ENCODE measurements at regions not wholly inside any gene's neighbourhood (a gene's known extent, or its start where the extent isn't known, plus 50 kb on each side); places are given as distances from the start of the nearest gene placed in this dataset.

- TF ChIP-seq POLR2AphosphoS5 (IDR thresholded peaks at IDR 0.05; ENCODE audit: insufficient read depth, low read depth, low read length) (no peak), FOS (IDR thresholded peaks at IDR 0.05; ENCODE audit: borderline replicate concordance, insufficient read depth, low read length) (no peak), MYC (IDR thresholded peaks at IDR 0.05; ENCODE audit: low read depth, low read length) (no peak), JUN (IDR thresholded peaks at IDR 0.05; ENCODE audit: borderline replicate concordance, insufficient read depth, insufficient read length, low read depth) (no peak), GATA2 (IDR thresholded peaks at IDR 0.05; ENCODE audit: insufficient read depth, insufficient read length, low read depth, low read length) (no peak), MAX (IDR thresholded peaks at IDR 0.05; ENCODE audit: insufficient read depth, insufficient read length) (no peak), CTCF (IDR thresholded peaks at IDR 0.05; ENCODE audit: extremely low read depth in 1 of 2, insufficient read depth in 1 of 2, low read depth in 1 of 2, low read length in 2 of 2) (no peak), EZH2 (IDR thresholded peaks at IDR 0.05; ENCODE audit: borderline replicate concordance, low read depth, low read length, severe bottlenecking) (no peak), POLR2A (IDR thresholded peaks at IDR 0.05; ENCODE audit: low read depth, low read length) (no peak)
- H3K9ac ChIP-seq (replicated peaks; ENCODE audit: extremely low read depth, insufficient read depth, low read length), result no peak overlapping the region
- POLR2A ChIA-PET, result no interaction called here
- DNase-seq (ENCODE audit: low read depth, low spot score) (no peak), FAIRE-seq (no peak)
- intact Hi-C loops (cut with micrococcal nuclease), result no loop called here
- H3K4me3 ChIP-seq (replicated peaks in 1 of 3; ENCODE audit: insufficient read depth in 1 of 3, low read depth in 1 of 3, low read length in 3 of 3), result no peak overlapping the region
- H3K9me3 ChIP-seq (replicated peaks; ENCODE audit: control insufficient read depth, insufficient read depth, low read length), result no peaks in the 10 kb centered on the region
- H3K79me2 ChIP-seq (ENCODE audit: control insufficient read depth, insufficient read depth, low read length), result no peaks in the 10 kb centered on the region
- peaks cover 2 to 3% of the 10 kb centered on the region in 2 experiments for H3K27me3 ChIP-seq (ENCODE audit: control insufficient read depth in 2 of 2, insufficient read depth in 2 of 2, low read length in 2 of 2)
- H3K4me1 ChIP-seq (ENCODE audit: control insufficient read depth, extremely low read depth, insufficient read depth, low read length), result no peaks in the 10 kb centered on the region
- H4K20me1 ChIP-seq (replicated peaks; ENCODE audit: control insufficient read depth, extremely low read depth, insufficient read depth, low read length), result no peaks in the 10 kb centered on the region
- CTCF ChIA-PET, result no interaction called here
- no peak overlapping the region for H3K27ac ChIP-seq (ENCODE audit: insufficient read depth, low read depth, low read length)
- H3K36me3 ChIP-seq (ENCODE audit: control insufficient read depth in 2 of 2, extremely low read depth in 1 of 2, insufficient read depth in 2 of 2, low read length in 2 of 2), result no peaks in the 10 kb centered on the region
- BruUV-seq (replicated peaks), result no TSS peak
- H3K4me2 ChIP-seq (ENCODE audit: insufficient read depth, low read length), result no peak overlapping the region
- H2AFZ ChIP-seq (ENCODE audit: low read depth, low read length), result no peak overlapping the region
- no peaks in the 10 kb centered on the region for H3K9me1 ChIP-seq (replicated peaks; ENCODE audit: control insufficient read depth, extremely low read depth, insufficient read depth, low read length)
- dilution Hi-C loops (cut with MboI; ENCODE audit: extremely low pct_ligation_motif_present, low sequenced_read_pairs), result no loop called here
Measured at GRCh38 chr10:59085711-59086502, 90.5 kb upstream of the PHYHIPL start.

All from endothelial cell of umbilical vein (primary cell).